H1 (cell line): ENCODE measurements at regions not wholly inside any gene's neighbourhood (a gene's known extent, or its start where the extent isn't known, plus 50 kb on each side); places are given as distances from the start of the nearest gene placed in this dataset.

Experiments used
- ASH2L ChIP-seq: fragments of 200-600, 300-600 bp; sonication (generic); IDR thresholded peaks from one replicate; pipeline ENCODE4 v1.7.1; 2017; ENCODE audit warnings: low read length
- CHD2 ChIP-seq: IDR thresholded peaks from 2 replicates; pipeline ENCODE4 v1.6.1; 2012; ENCODE audit warnings: low read length, improper control_type of control experiment
- GTF2F1 ChIP-seq: IDR thresholded peaks from 2 replicates; pipeline ENCODE4 v1.6.1; 2012; ENCODE audit warnings: low read depth, low read length, improper control_type of control experiment, borderline replicate concordance
- SP4 ChIP-seq: IDR thresholded peaks from 2 replicates; pipeline ENCODE4 v1.6.1; 2012; ENCODE audit warnings: low read length, inconsistent platforms
- TAF7 ChIP-seq: optimal IDR thresholded peaks from 2 replicates; pipeline ENCODE3; 2011; ENCODE audit warnings: low read depth, mild to moderate bottlenecking, inconsistent platforms, low read length, moderate library complexity, borderline replicate concordance
- USF2 ChIP-seq: IDR thresholded peaks from 2 replicates; pipeline ENCODE4 v1.6.1; 2011; ENCODE audit warnings: low read length, improper control_type of control experiment

GRCh38 chr17:63358956-63359355 lies 87.2 kb downstream of the CYB561 start (continued):
- TF ChIP-seq CHD2 (no peak), USF2 (no peak), ASH2L (no peak), TAF7 (no peak), SP4 (no peak), GTF2F1 (no peak)
